ENCODE measurements at regions not wholly inside any gene's neighbourhood (a gene's known extent, or its start where the extent isn't known, plus 50 kb on each side); places are given as distances from the start of the nearest gene placed in this dataset.
A peak's percentile ranks its signal among the peaks of the same experiment; 100 is the strongest.

DNA sequence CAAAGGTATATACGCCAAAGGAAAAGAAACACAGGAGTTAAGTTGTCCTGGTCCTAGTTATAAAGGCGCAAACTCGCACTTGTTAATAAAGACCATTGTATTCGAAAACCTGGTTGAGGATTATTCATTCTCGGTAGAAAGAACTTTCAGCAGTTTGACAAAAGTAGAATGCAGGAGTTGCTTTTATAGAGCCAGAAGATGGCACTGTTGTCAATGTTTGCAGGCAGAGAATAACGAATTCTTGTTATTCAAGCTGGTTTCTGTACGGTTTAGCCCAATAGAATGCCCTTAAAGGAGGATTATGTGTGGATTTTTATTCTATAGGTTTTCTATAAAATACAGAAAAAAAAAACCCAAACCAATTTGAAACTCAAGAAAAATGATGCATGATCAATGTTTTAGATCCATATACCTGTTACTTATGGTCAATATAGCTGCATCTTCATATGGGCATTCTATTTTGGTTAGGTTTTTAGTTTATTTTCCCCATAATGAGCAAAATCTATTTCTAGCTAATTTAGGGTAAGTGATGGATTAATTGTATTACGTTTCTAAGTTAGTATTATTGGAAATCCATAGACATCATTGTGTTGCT lies 510.3 kb downstream of the PLCL1 start:
- no peak overlapping the region for H3K27ac ChIP-seq
- no peak for DNase-seq (ENCODE audit: low spot score)
- H3K4me3 ChIP-seq = no peak overlapping the region
- TF ChIP-seq, protein P1, sequence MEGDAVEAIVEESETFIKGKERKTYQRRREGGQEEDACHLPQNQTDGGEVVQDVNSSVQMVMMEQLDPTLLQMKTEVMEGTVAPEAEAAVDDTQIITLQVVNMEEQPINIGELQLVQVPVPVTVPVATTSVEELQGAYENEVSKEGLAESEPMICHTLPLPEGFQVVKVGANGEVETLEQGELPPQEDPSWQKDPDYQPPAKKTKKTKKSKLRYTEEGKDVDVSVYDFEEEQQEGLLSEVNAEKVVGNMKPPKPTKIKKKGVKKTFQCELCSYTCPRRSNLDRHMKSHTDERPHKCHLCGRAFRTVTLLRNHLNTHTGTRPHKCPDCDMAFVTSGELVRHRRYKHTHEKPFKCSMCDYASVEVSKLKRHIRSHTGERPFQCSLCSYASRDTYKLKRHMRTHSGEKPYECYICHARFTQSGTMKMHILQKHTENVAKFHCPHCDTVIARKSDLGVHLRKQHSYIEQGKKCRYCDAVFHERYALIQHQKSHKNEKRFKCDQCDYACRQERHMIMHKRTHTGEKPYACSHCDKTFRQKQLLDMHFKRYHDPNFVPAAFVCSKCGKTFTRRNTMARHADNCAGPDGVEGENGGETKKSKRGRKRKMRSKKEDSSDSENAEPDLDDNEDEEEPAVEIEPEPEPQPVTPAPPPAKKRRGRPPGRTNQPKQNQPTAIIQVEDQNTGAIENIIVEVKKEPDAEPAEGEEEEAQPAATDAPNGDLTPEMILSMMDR (IDR thresholded peaks at IDR 0.05) = peak; percentile 27

DNA sequence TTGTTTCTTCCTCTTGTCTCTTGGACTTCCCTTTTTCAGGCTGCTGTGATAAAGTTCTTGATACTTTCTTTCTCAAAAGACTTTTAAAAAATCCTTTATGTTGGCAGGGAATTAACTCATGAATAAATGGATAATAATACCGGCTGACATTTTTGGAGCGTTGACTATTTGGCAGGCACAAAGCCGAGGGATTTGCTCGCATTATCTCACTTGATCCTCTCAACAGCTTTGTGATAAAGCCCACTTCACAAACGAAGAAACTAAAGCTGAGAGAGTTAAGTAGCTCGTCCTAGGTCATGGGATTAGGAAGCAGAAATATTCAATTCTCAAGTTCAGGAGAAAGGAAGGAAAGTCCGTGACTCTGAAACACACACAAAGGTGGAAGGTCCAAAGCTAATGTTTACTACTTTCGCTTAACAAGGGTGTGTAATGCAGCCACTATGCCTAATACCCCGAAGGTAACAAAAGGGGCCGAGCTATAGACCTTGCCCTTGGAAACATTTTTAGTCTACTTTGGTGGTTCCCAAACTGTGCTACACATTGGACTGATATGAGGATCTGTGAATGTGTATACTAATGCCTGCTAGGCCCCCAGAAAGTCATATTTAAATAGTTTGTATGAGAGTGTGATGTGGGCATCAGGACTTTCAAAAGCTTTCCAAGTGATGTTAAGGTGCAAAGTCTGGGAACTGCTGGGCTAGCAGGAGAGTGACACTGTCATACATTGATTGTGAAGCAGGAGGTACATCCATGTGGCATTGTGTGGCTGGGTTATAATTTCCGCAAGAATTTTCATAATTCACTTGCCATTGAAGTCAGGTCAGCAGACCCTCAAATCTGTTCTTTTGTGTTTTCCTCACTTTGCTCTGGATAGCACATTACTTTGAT lies 508.4 kb downstream of the PLCL1 start:
- Histone ChIP-seq H3K27ac (no peak overlapping the region), H3K4me3 (no peak overlapping the region)
- TF ChIP-seq, protein P1 (IDR thresholded peaks at IDR 0.05) = no peak
- no peak for DNase-seq (ENCODE audit: low spot score)

DNA sequence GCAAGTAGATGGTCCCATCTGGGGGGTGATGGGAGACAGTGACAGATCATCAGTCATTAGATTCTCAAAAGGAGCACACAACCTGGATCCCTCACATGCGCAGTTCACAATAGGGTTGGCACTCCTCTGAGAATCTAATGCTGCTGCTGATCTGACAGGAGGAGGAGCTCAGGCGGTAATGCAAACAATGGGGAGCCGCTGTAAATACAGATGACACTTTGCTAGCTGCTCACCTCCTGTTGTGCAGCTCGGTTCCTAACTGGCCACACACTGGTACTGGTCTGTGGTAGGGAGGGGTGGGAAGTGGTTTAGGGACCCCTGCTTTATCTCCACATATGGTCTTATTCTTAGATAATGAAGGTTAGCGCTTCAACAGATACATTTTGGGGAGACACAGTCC lies 506.6 kb downstream of the PLCL1 start:
- Histone ChIP-seq H3K4me3 (no peak overlapping the region), H3K27ac (no peak overlapping the region)
- no peak for DNase-seq (ENCODE audit: low spot score)
- TF ChIP-seq, protein P1 (IDR thresholded peaks at IDR 0.05) = no peak

DNA sequence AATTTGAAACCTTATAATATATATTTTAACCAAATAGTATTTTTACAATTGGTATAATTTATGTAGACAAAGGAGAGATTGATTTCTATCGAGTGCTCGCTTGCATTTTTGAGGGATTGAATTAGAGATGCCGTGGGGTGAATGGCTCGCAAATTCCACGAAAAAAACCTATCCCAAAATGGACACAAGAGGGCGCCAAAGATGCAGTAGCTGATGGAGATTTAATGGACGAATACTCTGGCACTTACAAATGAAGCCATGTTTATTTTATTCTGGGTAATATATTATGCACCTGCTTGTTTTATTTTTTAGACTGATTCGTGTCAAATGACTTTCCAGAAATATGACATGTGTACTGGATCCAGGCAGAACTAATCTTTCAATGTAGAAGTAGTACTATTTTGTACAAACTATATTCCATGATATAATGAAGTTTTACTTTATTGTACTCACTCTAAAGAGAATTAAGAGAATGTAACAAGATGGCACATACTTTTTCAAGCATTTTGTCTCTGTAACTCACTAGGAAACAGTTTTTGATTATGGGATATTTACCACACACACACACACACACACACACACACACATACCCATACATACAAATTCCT lies 505.4 kb downstream of the PLCL1 start:
- Histone ChIP-seq H3K27ac (no peak overlapping the region), H3K4me3 (no peak overlapping the region)
- TF ChIP-seq, protein P1 (IDR thresholded peaks at IDR 0.05) = peak; percentile 79
- no peak for DNase-seq (ENCODE audit: low spot score)

DNA sequence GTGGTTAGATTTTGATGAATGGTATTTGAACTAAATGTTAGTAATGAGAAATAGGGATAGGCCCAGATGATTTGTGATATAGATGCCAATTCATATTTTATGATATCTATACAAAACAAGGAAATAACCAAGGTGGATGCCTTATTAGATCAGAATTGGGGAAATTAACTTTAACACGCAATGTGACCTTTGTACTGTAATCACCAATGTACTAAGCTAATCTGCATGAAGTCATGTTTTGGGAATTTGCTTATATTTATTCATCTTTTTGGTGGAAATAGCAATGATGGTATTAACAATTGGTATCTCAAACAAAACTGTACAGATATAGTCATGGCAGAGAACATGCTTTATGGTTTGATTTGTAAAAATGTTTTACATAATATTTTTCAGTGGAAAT lies 504.7 kb downstream of the PLCL1 start:
- TF ChIP-seq, protein P1 (IDR thresholded peaks at IDR 0.05) = no peak
- no peak for DNase-seq (ENCODE audit: low spot score)
- H3K27ac ChIP-seq = no peak overlapping the region
- H3K4me3 ChIP-seq = no peak overlapping the region

DNA sequence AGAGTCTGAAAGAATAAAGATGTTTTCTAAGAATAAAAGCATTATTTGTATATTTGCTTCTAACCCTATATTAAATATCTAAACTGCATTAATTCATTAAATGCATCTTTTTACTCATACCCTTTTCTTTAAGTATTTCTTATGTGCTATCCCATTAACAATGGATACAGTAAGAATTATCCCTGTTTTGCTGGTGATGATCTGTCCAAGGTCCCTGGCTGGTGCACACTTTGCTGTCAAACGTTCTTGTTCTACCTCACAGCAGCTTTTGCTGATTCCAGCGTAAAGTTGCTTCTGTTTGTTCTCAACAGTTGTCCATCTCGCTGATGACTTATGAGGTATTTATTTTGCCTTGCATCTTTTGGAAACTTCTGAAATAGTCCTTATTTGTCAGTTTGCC lies 504.0 kb downstream of the PLCL1 start:
- Histone ChIP-seq H3K4me3 (no peak overlapping the region), H3K27ac (no peak overlapping the region)
- DNase-seq (ENCODE audit: low spot score) = no peak
- TF ChIP-seq, protein P1 (IDR thresholded peaks at IDR 0.05) = no peak
